ENCODE measurements at regions not wholly inside any gene's neighbourhood (a gene's known extent, or its start where the extent isn't known, plus 50 kb on each side); places are given as distances from the start of the nearest gene placed in this dataset.

- DNase-seq = no peak
Measured at GRCh38 chr10:10110844-10111490, 906.7 kb upstream of the CELF2 start.

- DNase-seq = no peak
Measured at GRCh38 chr10:10118131-10118530, 899.5 kb upstream of the CELF2 start.

- no peak for DNase-seq
Measured at GRCh38 chr10:10120671-10121070, 897.0 kb upstream of the CELF2 start.

GRCh38 chr10:10125676-10126075 is 892.0 kb upstream of the CELF2 start:
- no peak for DNase-seq

- DNase-seq = no peak
Measured at GRCh38 chr10:10126218-10126617, 891.5 kb upstream of the CELF2 start.

- DNase-seq = no peak
Measured at GRCh38 chr10:10128387-10128786, 889.3 kb upstream of the CELF2 start.

- DNase-seq = no peak
Measured at GRCh38 chr10:10130686-10131085, 887.0 kb upstream of the CELF2 start.

GRCh38 chr10:10132009-10132408 is 885.7 kb upstream of the CELF2 start:
- no peak for DNase-seq

GRCh38 chr10:10133281-10133680 is 884.4 kb upstream of the CELF2 start:
- DNase-seq = no peak

- no peak for DNase-seq
Measured at GRCh38 chr10:10138685-10139084, 879.0 kb upstream of the CELF2 start.

- no peak for DNase-seq
Measured at GRCh38 chr10:10141782-10142382, 875.8 kb upstream of the CELF2 start.

GRCh38 chr10:10146604-10147003 is 871.1 kb upstream of the CELF2 start:
- no peak for DNase-seq

- no peak for DNase-seq
Measured at GRCh38 chr10:10149899-10150298, 867.8 kb upstream of the CELF2 start.

GRCh38 chr10:10156917-10157600 is 860.6 kb upstream of the CELF2 start:
- DNase-seq = no peak

GRCh38 chr10:10160821-10161312 is 856.8 kb upstream of the CELF2 start:
- no peak for DNase-seq

GRCh38 chr10:10164848-10165247 is 852.8 kb upstream of the CELF2 start:
- no peak for DNase-seq

GRCh38 chr10:10165415-10165814 is 852.3 kb upstream of the CELF2 start:
- DNase-seq = no peak

- DNase-seq = no peak
Measured at GRCh38 chr10:10178476-10178875, 839.2 kb upstream of the CELF2 start.

- DNase-seq = no peak
Measured at GRCh38 chr10:10193848-10194247, 823.8 kb upstream of the CELF2 start.

GRCh38 chr10:10196701-10197100 is 821.0 kb upstream of the CELF2 start:
- no peak for DNase-seq

- DNase-seq = no peak
Measured at GRCh38 chr10:10197423-10197822, 820.2 kb upstream of the CELF2 start.

- DNase-seq = no peak
Measured at GRCh38 chr10:10198363-10198762, 819.3 kb upstream of the CELF2 start.

- DNase-seq = no peak
Measured at GRCh38 chr10:10204415-10204814, 813.3 kb upstream of the CELF2 start.

GRCh38 chr10:10205906-10206305 is 811.8 kb upstream of the CELF2 start:
- DNase-seq = no peak
